Psoas muscle (tissue), 7 donors: ENCODE measurements at regions not wholly inside any gene's neighbourhood (a gene's known extent, or its start where the extent isn't known, plus 50 kb on each side); places are given as distances from the start of the nearest gene placed in this dataset.

Source experiments
- ATAC-seq, 4 donors: fragments of 200-7000 bp; cut with Tn5 transposase; one replicate each; pipeline ENCODE4 v1.9.1; 2020; ENCODE audit warnings: moderate library complexity in 3 of 4, mild to moderate bottlenecking in 2 of 4
- DNase-seq, 2 donors: peaks; one replicate each; pipeline ENCODE4 v3.0.0-alpha.2; 2020
- H3K27ac ChIP-seq: fragments of 200-600 bp; one replicate; pipeline ENCODE4 v1.8.0; 2022
- H3K27me3 ChIP-seq, 3 donors: fragments of 200-600 bp in 1 of 3; one replicate each; pipeline versions ENCODE4 v1.6.1 to v1.8.0; 2013 to 2022; ENCODE audit warnings: low read length in 2 of 3, mild to moderate bottlenecking in 2 of 3, moderate library complexity in 1 of 3; ENCODE audit not compliant: insufficient read depth in 3 of 3
- H3K36me3 ChIP-seq, 2 donors: fragments of 200-600 bp in 1 of 2; one replicate each; pipeline versions ENCODE4 v1.6.1 to v1.8.0; 2013 to 2022; ENCODE audit warnings: low read depth in 1 of 2, mild to moderate bottlenecking in 1 of 2, moderate library complexity in 1 of 2; ENCODE audit not compliant: insufficient read depth in 1 of 2
- H3K4me1 ChIP-seq: fragments of 200-600 bp; one replicate; pipeline ENCODE4 v1.8.0; 2022
- H3K4me3 ChIP-seq: fragments of 200-600 bp; one replicate; pipeline ENCODE4 v1.8.0; 2022; ENCODE audit warnings: mild to moderate bottlenecking
- H3K9me3 ChIP-seq: fragments of 200-600 bp; one replicate; pipeline ENCODE4 v1.8.0; 2022
- CTCF ChIP-seq: fragments of 200-600 bp; IDR thresholded peaks from one replicate; pipeline ENCODE4 v1.8.0; 2022; ENCODE audit warnings: antibody characterized with exemption
- WGBS, 3 donors: extraction: QIAGEN DNeasy Blood & Tissue Kit; methylation state at CpG; one replicate each; pipeline versions ENCODE4 v1.1.6 to v1.1.7; 2013; 5-methylcytosine and 5-hydroxymethylcytosine counted together
- intact Hi-C, 2 donors: fragments of 100-400 bp; cut with DNase I; formaldehyde crosslinking; loops; one replicate each; pipeline versions ENCODE4 v1.11.0 to v1.14.2; 2022
- donor health status: healthy with polysubstance abuse.
- donor health status: DM: no; HTN: no; CAD: no; lungs with moderate emphysema.
- donor health status: Bipolar disorder and iron deficiency.
- donor health status: healthy.
- donor health status: DM: yes; HTN: yes; CAD: no.
- donor health status: DM: no; HTN: no; CAD: no.
- donor health status: DM: yes; HTN: yes; CAD: no.

DNA sequence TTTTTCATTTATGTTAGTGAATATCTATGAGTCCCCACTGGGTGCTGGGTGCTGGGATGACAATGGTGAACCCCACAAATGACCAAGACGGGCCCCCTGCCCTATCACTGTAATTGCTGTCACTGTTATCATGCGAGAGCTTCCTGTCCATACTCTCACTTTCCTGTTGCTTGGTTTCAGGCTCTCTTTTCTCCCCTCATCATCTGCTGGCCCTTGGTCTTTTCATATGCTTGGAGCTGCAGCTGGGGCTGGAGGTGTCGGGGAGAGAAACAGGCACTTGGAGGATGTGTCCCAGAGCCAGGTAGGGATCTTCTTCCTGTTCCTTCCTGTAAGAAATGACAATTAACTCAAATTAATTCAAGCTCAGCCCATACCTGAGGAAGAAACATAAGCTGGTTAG is 348.0 kb downstream of the PTPRU start:
- ATAC-seq, result no peak
- no peaks in the 10 kb centered on the region for H3K36me3 ChIP-seq
- DNase-seq, result no peak
- H3K27ac ChIP-seq, result no peak overlapping the region
- H3K4me1 ChIP-seq, result no peaks in the 10 kb centered on the region
- H3K27me3 ChIP-seq, result peaks cover 0 to 10% (median 0%) of the 10 kb centered on the region in 3 donors
- no peak overlapping the region for H3K4me3 ChIP-seq
- intact Hi-C loops, result no loop called here
- no peaks in the 10 kb centered on the region for H3K9me3 ChIP-seq
- 66 to 77% (median 75%) methylated on average over 3 of the region's 3 CpGs for WGBS, 3 donors
- no peak for TF ChIP-seq CTCF

GRCh38 chr1:29583727-29584126 is 347.4 kb downstream of the PTPRU start:
- 71 to 77% (median 76%) methylated on average over 5 of the region's 5 CpGs for WGBS, 3 donors
- H3K27me3 ChIP-seq, result peaks cover 0 to 5% (median 0%) of the 10 kb centered on the region in 3 donors

GRCh38 chr1:29581256-29581655 is 344.9 kb downstream of the PTPRU start:
- Histone ChIP-seq H3K36me3 (no peaks in the 10 kb centered on the region), H3K9me3 (no peaks in the 10 kb centered on the region), H3K4me3 (no peak overlapping the region), H3K27ac (no peak overlapping the region), H3K27me3 (peaks cover 0 to 8% (median 0%) of the 10 kb centered on the region in 3 donors), H3K4me1 (no peaks in the 10 kb centered on the region)
- ATAC-seq (no peak), DNase-seq (no peak)
- 76 to 80% (median 77%) methylated on average over 4 of the region's 4 CpGs for WGBS, 3 donors
- TF ChIP-seq CTCF, result no peak
- intact Hi-C loops, result no loop called here

More at GRCh38 chr1:29583727-29584126, 347.4 kb downstream of the PTPRU start:
- ATAC-seq (no peak), DNase-seq (no peak)
- Histone ChIP-seq H3K4me1 (no peaks in the 10 kb centered on the region), H3K27ac (no peak overlapping the region), H3K9me3 (no peaks in the 10 kb centered on the region), H3K36me3 (no peaks in the 10 kb centered on the region), H3K4me3 (no peak overlapping the region)
- intact Hi-C loops, result no loop called here
- no peak for TF ChIP-seq CTCF

- H3K9me3 ChIP-seq, result no peaks in the 10 kb centered on the region
- no peak for ATAC-seq
- no peak for TF ChIP-seq CTCF
- 56 to 77% (median 68%) methylated on average over 5 of the region's 5 CpGs for WGBS, 3 donors
- intact Hi-C loops, result no loop called here
- no peaks in the 10 kb centered on the region for H3K4me1 ChIP-seq
- DNase-seq, result no peak
- H3K36me3 ChIP-seq, result no peaks in the 10 kb centered on the region
- peaks cover 0 to 8% (median 0%) of the 10 kb centered on the region in 3 donors for H3K27me3 ChIP-seq
- no peak overlapping the region for H3K27ac ChIP-seq
- no peak overlapping the region for H3K4me3 ChIP-seq
Measured at GRCh38 chr1:29579821-29580425, 343.6 kb downstream of the PTPRU start.

GRCh38 chr1:29577512-29577911 is 341.2 kb downstream of the PTPRU start:
- no peak overlapping the region for H3K4me3 ChIP-seq
- no peak overlapping the region for H3K27ac ChIP-seq
- no peak for ATAC-seq
- peaks cover 0 to 8% (median 0%) of the 10 kb centered on the region in 3 donors for H3K27me3 ChIP-seq
- no peak for TF ChIP-seq CTCF
- H3K36me3 ChIP-seq, result no peaks in the 10 kb centered on the region
- no peaks in the 10 kb centered on the region for H3K9me3 ChIP-seq
- intact Hi-C loops, result no loop called here
- 66 to 72% (median 69%) methylated on average over 9 of the region's 9 CpGs for WGBS, 3 donors
- no peaks in the 10 kb centered on the region for H3K4me1 ChIP-seq
- no peak for DNase-seq
